ENCODE measurements at regions not wholly inside any gene's neighbourhood (a gene's known extent, or its start where the extent isn't known, plus 50 kb on each side); places are given as distances from the start of the nearest gene placed in this dataset.

GRCh38 chr14:53336729-53337128 is 183.6 kb upstream of the DDHD1 start:
- no peak for DNase-seq

DNA sequence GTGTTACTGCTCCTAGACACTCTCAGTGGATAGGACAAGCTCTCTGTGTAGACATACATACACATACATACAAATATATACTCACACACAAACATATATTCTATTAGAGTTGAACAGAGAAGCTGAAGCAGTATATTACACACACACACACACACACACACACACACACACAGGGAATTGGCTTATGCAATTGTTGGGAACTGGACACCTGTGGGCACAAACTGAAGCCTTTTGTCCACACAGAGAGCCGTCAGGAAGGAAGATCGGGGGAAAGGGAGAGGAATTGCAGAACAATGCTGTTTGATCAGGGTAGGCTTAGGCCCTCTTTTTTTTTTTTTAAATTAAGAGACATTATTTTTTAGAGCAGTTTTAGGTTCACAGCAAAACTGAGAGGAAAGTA is 180.7 kb upstream of the DDHD1 start:
- no peak for DNase-seq

DNA sequence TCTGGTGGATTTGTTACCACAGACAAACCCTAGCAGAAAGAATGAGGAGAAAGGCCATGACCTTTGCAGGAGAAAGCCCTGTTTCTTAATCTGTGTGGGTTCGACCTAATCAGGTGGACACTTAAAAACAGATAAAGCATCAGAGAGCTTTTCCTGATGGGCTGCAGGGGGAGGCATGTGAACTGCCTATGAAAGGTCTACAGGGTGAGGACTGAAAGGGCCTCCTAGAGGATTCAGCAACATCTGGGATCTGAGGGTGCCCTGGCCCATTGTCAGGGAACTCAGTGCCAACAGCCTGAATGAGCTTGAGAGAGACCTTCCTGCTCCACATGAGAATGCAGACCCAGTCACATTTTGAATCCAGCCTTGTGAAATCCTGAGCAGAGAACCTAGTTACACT is 178.8 kb upstream of the DDHD1 start:
- DNase-seq: no peak

DNA sequence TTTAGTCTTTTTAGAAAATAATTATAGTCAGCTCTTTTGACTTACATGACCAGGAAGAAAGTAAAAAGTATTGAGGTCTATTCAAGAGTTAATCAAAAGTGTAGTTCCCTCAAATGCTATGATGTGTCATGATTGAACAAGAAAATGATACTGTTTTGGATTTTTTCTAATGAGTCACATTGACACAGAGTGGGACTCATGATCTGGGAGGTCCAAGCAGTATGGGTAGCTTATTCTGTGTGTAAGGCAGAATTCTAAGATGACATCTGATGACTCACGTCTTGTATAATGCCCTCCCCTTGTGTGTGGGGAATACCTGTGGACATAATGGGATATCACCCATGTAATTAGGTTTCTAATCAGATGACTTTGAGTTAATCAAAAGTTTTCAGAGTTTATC is 178.1 kb upstream of the DDHD1 start:
- no peak for DNase-seq

DNA sequence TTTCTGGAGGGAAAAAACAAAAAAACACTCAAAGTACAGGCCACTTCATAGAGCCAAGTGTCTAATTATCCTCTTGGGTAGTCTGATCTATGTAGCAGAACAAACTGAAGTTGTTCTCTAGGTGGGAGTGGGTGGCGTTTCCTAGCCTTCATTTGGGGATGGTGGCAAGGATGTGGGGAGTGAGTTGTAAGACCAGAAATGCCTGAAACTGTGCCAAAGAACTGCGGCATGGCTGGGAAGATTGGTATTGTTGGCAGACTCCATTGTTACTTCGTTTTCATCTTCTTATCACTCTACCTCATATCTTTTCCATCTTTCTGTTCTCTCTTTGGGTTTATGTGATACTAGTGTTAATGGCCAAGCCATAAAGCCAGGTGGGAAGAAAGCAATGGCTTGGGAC is 177.3 kb upstream of the DDHD1 start:
- DNase-seq: no peak

DNA sequence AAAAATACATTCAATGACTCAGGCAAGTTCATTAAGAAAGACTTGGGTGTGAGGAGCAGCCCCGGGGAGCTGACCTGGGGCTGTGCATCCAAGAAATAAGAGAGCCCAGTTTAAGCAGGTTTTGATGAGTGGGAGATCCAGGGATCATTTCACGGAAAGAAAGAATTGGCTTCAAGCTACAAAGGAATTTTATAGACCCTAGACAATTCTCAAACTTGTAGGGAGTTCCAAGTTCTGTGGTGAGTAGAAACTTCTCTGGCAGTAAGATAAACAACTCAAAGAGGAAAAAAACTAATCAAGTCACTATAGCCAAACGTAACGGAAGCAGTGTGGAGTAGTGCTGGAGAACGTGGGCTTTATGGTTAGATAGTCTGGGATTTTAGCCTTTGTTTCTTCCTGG is 175.7 kb upstream of the DDHD1 start:
- DNase-seq: no peak

DNA sequence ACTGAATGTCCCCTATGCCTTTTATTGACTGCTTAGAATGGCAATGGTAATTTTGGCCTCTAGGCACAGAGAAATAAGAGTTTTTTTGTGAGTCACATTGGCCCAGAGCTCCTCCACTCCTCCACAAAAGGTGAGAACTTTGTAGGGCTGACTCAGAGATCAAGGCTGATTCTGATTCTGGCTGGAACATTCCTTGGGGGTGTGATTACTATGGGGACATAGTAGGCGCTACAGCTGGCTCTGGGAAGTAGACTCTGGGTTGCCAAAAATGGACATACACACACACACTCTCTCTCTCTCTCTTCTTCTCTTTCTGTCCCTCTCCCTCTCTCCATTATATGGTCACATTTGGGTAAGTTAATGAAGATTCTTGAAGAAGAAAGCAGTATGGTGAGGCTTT is 174.6 kb upstream of the DDHD1 start:
- DNase-seq: no peak

GRCh38 chr14:53325176-53325806 is 172.2 kb upstream of the DDHD1 start:
- DNase-seq: no peak

- DNase-seq: no peak
Observed at GRCh38 chr14:53316504-53316903, 163.4 kb upstream of the DDHD1 start.

DNA sequence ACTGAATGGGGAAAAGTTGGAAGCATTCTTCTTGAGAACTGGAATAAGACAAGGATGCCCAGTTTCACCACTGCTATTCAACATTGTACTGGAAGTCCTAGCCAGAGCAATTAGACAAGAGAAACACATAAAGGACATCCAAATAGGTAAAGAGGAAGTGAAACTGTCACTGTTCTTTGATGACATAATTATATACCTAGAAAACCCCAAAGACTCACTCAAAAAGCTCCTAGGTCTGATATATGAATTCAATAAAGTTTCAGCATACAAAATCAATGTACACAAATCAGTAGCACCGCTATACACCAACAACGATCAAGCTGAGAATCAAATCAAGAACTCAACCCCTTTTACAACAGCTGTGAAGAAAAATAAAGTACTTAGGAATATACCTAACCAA is 157.3 kb upstream of the DDHD1 start:
- no peak for DNase-seq

DNA sequence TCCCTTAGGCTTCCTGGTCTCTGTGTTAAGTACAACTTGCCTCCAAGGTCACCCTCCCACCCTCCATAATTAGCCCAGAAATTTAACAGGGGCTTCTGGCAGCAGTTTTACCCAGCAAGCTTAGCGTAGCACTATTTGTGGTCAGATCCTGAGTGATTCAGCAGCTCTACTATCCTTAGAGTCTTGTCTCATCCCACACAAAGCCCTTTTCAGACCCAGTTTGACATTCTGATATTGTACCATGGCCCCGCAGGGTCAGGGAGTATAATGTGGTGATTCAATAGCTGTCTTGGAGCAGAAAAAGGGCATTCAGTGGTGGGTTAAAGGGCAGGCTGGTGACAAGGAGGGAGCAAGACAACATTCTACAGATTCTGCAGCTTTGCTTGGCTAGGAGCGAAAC is 153.8 kb upstream of the DDHD1 start:
- no peak for DNase-seq

DNA sequence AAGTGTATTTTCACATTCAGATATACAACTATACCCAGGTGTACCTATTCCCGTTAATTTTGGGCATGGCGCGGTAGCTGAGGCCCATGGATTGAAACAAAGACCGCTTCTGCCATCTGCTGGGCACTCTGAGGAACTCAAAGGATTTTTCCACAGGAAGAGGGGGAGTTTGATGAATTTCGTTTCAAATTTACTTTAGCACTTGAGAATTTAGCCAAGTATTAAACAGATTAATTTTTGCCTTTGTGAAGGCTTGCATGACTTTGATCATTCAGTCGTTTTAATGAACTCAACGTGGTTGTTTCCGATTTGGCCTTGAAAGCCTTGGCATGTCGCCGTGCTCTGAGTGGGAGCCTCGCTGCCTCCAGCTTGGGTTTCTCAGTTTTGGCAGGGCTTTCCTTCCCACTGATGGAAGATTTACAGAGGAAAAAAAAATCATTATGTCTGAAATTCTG is 153.2 kb upstream of the DDHD1 start:
- peak; percentile 12 to 32 for DNase-seq

DNA sequence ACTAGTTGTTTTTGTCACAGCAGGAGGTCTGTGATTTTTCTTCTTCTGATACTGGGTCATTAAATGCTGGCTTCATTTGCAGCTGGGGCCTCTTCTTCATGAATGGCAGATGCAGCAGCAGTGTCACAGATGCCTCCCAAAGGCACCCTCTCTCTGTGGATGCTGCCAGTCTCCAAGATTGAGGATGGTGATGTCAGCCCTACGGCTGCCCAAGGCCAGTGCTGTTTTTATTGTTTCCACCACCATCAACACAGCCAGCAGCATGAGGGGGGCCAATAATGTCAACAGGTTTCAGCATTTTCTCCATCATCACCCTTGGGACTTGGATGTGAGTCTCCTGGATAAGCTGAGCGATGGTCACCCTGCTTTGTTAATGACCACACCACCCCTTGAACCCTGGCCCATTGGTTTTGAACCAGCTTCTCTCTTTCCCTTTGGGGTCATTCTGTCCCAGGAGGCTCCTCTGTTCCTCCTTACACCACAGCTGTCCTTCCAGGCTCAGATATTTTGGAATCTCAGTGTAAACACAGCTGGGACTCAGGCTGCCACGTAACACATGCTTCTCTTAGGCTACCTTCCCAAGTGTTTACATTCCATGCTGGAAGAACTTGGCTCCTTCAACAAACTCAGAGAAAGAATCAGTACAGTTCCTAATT is 151.7 kb upstream of the DDHD1 start:
- DNase-seq: no peak

DNA sequence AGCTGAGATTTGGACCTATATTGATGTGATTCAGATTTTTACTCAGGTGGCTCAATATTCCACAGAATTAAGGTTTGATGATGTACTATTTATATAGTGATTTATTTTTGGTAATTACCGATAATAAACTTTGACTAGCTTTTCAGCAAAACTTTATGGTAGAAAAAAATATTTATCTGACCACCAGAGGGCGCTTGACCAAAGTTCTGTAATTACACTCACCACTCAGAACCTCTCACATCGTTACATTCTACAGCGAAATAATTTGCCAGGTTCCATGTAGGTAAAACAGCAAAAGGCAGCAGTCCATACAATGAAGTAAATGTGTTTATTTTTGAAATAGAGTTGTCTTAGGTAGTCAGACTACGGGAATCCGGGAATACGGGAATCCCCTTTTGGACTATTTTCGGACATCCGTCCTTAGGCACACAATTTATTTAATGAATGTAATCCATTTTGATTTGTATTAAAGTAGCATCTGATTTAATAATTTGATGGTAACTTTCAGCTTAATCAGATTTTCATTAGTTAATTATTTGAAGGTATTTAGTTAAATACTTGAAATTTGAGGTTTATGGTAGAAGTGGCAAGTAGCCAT is 143.0 kb upstream of the DDHD1 start:
- DNase-seq: peak in 1 of 2 donors; percentile 53

DNA sequence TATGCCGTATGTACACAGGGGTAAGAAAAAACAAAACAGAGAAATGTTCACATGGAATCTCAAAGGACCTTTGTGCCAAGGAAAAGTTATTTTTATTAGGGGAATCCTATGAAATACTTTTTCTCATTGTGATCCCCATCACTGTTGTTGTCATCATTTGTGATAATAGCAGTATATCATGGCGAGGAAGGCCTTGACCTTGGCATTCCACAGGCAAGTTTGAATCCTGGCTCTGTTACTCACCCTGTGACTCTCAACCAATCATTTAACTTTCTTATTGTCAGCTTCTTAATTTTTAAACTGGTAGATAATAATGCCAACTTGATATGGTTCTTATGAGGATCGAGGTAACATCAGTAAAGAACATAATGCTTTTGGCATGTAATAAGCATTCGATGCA is 142.2 kb upstream of the DDHD1 start:
- no peak for DNase-seq

DNA sequence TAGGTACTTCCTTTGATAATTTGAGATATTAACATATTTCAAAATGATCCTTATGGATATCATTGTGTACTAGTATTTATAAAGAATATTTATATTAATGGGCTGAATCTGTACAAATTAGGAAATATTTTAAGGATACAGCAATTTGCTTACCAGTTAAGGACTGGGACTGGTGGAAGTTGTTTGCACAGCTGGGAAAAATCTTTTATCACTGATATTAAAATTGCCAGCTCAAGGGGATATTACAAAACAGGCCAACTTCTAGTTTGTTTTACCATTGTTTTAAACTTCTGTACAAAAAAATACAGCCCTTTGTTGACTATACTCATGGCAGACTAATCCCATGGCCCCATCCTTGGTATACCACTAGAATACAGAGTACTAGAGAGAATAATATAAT is 133.2 kb upstream of the DDHD1 start:
- no peak for DNase-seq

- DNase-seq: no peak
Observed at GRCh38 chr14:53285821-53286220, 132.7 kb upstream of the DDHD1 start.

GRCh38 chr14:53285064-53285463 is 131.9 kb upstream of the DDHD1 start:
- DNase-seq: no peak

DNA sequence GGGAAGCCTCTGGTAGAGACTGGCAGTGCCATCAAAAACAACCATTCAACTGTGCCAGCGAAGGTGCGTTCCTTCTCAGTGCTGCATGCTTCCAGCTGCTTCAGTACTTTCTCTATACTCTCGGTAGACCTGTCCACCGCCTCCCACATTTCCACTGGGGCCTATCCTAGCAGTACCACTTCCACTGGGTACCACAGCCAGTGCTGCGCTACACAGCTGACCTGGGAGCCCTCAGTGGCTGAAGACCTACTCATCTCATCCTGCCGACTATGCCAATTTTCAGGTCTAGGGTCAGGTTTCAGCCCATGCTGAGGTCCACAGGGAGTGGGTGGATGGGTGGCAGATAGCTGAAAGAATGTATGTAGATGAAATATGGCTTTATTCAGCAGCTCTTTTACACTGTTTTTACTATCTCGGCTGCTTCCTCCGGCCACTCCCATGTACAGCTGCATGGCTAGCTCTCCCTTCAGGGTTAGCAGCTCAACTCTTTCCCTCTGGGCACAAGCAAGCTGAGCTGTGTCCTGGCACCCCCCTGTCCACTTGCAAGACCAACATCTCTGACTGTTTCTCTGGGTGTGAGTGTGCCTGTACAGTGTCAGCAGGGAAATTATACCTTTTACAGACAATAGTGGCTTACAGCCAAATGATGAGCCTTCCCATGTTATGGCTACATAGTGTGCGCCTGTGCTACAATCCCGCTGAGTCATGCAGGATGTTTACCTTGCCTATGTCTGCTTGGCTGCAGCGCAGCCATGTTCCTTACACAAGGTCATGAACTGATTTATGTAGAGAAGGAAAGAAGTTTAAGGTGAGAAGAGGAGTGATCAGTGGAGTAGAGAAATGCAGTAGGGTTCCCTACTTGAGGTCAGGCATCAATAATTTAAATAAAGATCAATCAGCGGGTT is 125.7 kb upstream of the DDHD1 start:
- DNase-seq: no peak

- no peak for DNase-seq
Observed at GRCh38 chr14:53273671-53274072, 120.5 kb upstream of the DDHD1 start.

GRCh38 chr14:53265025-53265424 is 111.9 kb upstream of the DDHD1 start:
- DNase-seq: no peak

DNA sequence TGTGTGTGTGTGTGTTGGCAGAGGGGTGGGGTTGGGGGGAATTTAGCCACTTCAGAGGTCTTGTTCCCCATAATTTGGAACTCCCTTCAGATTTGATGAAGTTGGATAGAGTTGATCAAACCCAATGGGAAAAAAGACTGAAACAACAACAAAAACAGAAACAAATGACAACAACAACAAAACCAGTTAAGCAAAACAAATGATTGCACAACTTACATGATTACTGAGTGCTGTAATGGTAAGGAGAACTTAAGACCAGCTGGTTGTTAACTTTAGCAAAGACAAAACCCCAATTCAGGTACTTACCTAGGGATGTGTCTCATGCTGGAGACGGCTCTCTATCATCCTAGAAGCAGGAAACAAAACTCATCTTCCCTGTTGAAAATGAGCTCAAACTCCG is 107.8 kb upstream of the DDHD1 start:
- DNase-seq: no peak

GRCh38 chr14:53260286-53260685 is 107.2 kb upstream of the DDHD1 start:
- DNase-seq: no peak

- no peak for DNase-seq
Observed at GRCh38 chr14:53252141-53252540, 99.0 kb upstream of the DDHD1 start.
